Liver (tissue), 7 donors: ENCODE measurements at regions not wholly inside any gene's neighbourhood (a gene's known extent, or its start where the extent isn't known, plus 50 kb on each side); places are given as distances from the start of the nearest gene placed in this dataset.

Experiments used
- DNase-seq: peaks from one replicate; pipeline ENCODE4 v3.0.0-alpha.2; 2017; ENCODE audit warnings: low spot score
- H3K27ac ChIP-seq, 2 donors: one replicate each; pipeline ENCODE4 v1.7.0; 2013; ENCODE audit warnings: inconsistent platforms in 2 of 2, low read length in 2 of 2, control low read depth in 1 of 2, low read depth in 1 of 2, mild to moderate bottlenecking in 1 of 2
- H3K27me3 ChIP-seq, 4 donors: one replicate each; pipeline versions ENCODE4 v1.6.1 to v1.7.0; 2013; ENCODE audit warnings: low read length in 3 of 4, inconsistent platforms in 1 of 4, mild to moderate bottlenecking in 1 of 4, moderate library complexity in 1 of 4; ENCODE audit not compliant: control insufficient read depth in 4 of 4, insufficient read depth in 4 of 4
- H3K36me3 ChIP-seq, 4 donors: one replicate each; pipeline versions ENCODE4 v1.6.1 to v1.7.0; 2013; ENCODE audit warnings: low read length in 3 of 4, mild to moderate bottlenecking in 3 of 4, low read depth in 1 of 4, moderate library complexity in 1 of 4; ENCODE audit not compliant: control insufficient read depth in 4 of 4, insufficient read depth in 3 of 4
- H3K4me1 ChIP-seq, 4 donors: one replicate each; pipeline versions ENCODE4 v1.6.1 to v1.7.0; 2013; ENCODE audit warnings: low read length in 3 of 4, mild to moderate bottlenecking in 3 of 4, moderate library complexity in 1 of 4; ENCODE audit not compliant: control insufficient read depth in 4 of 4, insufficient read depth in 4 of 4
- H3K4me3 ChIP-seq, 3 donors: one replicate each; pipeline versions ENCODE4 v1.6.1 to v1.7.0; 2013; ENCODE audit warnings: low read length in 3 of 3, control low read depth in 1 of 3, low read depth in 1 of 3, mild to moderate bottlenecking in 1 of 3
- H3K9ac ChIP-seq, 2 donors: one replicate each; pipeline ENCODE4 v1.7.0; 2013; ENCODE audit warnings: low read length in 2 of 2, mild to moderate bottlenecking in 2 of 2, moderate library complexity in 2 of 2, control low read depth in 1 of 2, low read depth in 1 of 2
- H3K9me3 ChIP-seq, 4 donors: one replicate each; pipeline versions ENCODE4 v1.6.1 to v1.7.0; 2013; ENCODE audit warnings: low read length in 3 of 4; ENCODE audit not compliant: control insufficient read depth in 4 of 4
- FOXA2 ChIP-seq: IDR thresholded peaks from 2 replicates; pipeline ENCODE4 v1.6.1; 2016; ENCODE audit warnings: antibody characterized with exemption
- GABPA ChIP-seq, 2 donors: IDR thresholded peaks in 1 of 2; conservative IDR thresholded peaks in 1 of 2; 2 replicates each; pipeline ENCODE4 v1.6.1; 2016; ENCODE audit warnings: antibody characterized with exemption in 2 of 2, mild to moderate bottlenecking in 1 of 2, moderate library complexity in 1 of 2
- HNF4A ChIP-seq, 2 donors: conservative IDR thresholded peaks; 2 replicates each; pipeline ENCODE4 v1.6.1; 2016; ENCODE audit warnings: antibody characterized with exemption in 2 of 2, mild to moderate bottlenecking in 2 of 2
- HNF4G ChIP-seq: IDR thresholded peaks from 2 replicates; pipeline ENCODE4 v1.6.1; 2016; ENCODE audit warnings: antibody characterized with exemption
- JUND ChIP-seq, 2 donors: IDR thresholded peaks; 2 replicates each; pipeline ENCODE4 v1.6.1; 2016; ENCODE audit warnings: antibody characterized with exemption in 2 of 2
- NR2F2 ChIP-seq: IDR thresholded peaks from 2 replicates; pipeline ENCODE4 v1.6.1; 2016; ENCODE audit warnings: antibody characterized with exemption
- RAD21 ChIP-seq, 2 donors: IDR thresholded peaks; 2 replicates each; pipeline ENCODE4 v1.6.1; 2016; ENCODE audit warnings: antibody characterized with exemption in 2 of 2, mild to moderate bottlenecking in 2 of 2
- RXRA ChIP-seq, 2 donors: IDR thresholded peaks; 2 replicates each; pipeline ENCODE4 v1.6.1; 2017 to 2018; ENCODE audit warnings: antibody characterized with exemption in 2 of 2, mild to moderate bottlenecking in 1 of 2
- SP1 ChIP-seq: IDR thresholded peaks from 2 replicates; pipeline ENCODE4 v1.6.1; 2018; ENCODE audit warnings: antibody characterized with exemption, mild to moderate bottlenecking
- TAF1 ChIP-seq: conservative IDR thresholded peaks from 2 replicates; pipeline ENCODE4 v1.6.1; 2016; ENCODE audit warnings: antibody characterized with exemption, mild to moderate bottlenecking
- YY1 ChIP-seq: IDR thresholded peaks from 2 replicates; pipeline ENCODE4 v1.6.1; 2016; ENCODE audit warnings: antibody characterized with exemption, mild to moderate bottlenecking
- WGBS: extraction: QIAGEN DNeasy Blood & Tissue Kit; methylation state at CpG from one replicate; pipeline ENCODE4 v1.1.7; 2013; 5-methylcytosine and 5-hydroxymethylcytosine counted together
- TF ChIP-seq, protein P1 (sequence below): IDR thresholded peaks from 2 replicates; pipeline ENCODE4 v1.6.1; 2016; ENCODE audit warnings: antibody characterized with exemption, mild to moderate bottlenecking
- TF ChIP-seq, protein P2 (sequence below): IDR thresholded peaks from 2 replicates; pipeline ENCODE4 v1.6.1; 2016; ENCODE audit warnings: antibody characterized with exemption
- TF ChIP-seq, protein P3 (sequence below): IDR thresholded peaks from 2 replicates; pipeline ENCODE4 v1.6.1; 2016; ENCODE audit warnings: antibody characterized with exemption
- TF ChIP-seq, protein P4 (sequence below): IDR thresholded peaks from 2 replicates; pipeline ENCODE4 v1.6.1; 2016; ENCODE audit warnings: antibody characterized with exemption
- donor health status: healthy.
- donor health status: healthy.
- donor health status: healthy.
- donor health status: healthy.

DNA sequence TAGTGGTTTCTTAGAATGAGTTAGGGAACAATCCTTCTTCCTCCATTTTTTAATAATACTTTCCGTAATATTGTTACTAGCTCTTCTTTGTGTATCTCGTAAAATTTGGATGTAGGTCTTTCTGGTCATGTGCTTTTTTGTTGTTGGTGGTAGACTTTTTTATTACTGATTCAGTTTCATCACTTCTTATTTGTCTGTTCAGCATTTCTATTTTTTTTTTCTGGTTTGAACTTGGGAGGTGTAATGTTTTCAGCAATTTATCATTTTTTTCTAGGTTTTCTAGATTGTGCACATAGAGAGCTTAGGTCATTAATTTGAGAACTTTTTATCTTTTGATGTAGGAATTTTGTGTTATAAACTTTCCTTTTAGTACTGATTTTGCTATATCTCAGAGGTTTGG is 1299.9 kb downstream of the FSCB start:
- DNase-seq = no peak
- no peak overlapping the region for H3K27ac ChIP-seq
- H3K4me1 ChIP-seq = no peaks in the 10 kb centered on the region
- TF ChIP-seq, protein P1, sequence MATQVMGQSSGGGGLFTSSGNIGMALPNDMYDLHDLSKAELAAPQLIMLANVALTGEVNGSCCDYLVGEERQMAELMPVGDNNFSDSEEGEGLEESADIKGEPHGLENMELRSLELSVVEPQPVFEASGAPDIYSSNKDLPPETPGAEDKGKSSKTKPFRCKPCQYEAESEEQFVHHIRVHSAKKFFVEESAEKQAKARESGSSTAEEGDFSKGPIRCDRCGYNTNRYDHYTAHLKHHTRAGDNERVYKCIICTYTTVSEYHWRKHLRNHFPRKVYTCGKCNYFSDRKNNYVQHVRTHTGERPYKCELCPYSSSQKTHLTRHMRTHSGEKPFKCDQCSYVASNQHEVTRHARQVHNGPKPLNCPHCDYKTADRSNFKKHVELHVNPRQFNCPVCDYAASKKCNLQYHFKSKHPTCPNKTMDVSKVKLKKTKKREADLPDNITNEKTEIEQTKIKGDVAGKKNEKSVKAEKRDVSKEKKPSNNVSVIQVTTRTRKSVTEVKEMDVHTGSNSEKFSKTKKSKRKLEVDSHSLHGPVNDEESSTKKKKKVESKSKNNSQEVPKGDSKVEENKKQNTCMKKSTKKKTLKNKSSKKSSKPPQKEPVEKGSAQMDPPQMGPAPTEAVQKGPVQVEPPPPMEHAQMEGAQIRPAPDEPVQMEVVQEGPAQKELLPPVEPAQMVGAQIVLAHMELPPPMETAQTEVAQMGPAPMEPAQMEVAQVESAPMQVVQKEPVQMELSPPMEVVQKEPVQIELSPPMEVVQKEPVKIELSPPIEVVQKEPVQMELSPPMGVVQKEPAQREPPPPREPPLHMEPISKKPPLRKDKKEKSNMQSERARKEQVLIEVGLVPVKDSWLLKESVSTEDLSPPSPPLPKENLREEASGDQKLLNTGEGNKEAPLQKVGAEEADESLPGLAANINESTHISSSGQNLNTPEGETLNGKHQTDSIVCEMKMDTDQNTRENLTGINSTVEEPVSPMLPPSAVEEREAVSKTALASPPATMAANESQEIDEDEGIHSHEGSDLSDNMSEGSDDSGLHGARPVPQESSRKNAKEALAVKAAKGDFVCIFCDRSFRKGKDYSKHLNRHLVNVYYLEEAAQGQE = no peak
- TF ChIP-seq RAD21 (IDR thresholded peaks at IDR 0.05) = no peak
- TF ChIP-seq, protein P2, sequence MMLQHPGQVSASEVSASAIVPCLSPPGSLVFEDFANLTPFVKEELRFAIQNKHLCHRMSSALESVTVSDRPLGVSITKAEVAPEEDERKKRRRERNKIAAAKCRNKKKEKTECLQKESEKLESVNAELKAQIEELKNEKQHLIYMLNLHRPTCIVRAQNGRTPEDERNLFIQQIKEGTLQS = no peak
- TF ChIP-seq, protein P3, sequence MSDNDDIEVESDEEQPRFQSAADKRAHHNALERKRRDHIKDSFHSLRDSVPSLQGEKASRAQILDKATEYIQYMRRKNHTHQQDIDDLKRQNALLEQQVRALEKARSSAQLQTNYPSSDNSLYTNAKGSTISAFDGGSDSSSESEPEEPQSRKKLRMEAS = no peak
- TF ChIP-seq TAF1 = no peak
- TF ChIP-seq FOXA2 = no peak
- TF ChIP-seq HNF4A (conservative IDR thresholded peaks at IDR 0.05) = no peak
- TF ChIP-seq RXRA (IDR thresholded peaks at IDR 0.05) = no peak
- TF ChIP-seq, protein P4, sequence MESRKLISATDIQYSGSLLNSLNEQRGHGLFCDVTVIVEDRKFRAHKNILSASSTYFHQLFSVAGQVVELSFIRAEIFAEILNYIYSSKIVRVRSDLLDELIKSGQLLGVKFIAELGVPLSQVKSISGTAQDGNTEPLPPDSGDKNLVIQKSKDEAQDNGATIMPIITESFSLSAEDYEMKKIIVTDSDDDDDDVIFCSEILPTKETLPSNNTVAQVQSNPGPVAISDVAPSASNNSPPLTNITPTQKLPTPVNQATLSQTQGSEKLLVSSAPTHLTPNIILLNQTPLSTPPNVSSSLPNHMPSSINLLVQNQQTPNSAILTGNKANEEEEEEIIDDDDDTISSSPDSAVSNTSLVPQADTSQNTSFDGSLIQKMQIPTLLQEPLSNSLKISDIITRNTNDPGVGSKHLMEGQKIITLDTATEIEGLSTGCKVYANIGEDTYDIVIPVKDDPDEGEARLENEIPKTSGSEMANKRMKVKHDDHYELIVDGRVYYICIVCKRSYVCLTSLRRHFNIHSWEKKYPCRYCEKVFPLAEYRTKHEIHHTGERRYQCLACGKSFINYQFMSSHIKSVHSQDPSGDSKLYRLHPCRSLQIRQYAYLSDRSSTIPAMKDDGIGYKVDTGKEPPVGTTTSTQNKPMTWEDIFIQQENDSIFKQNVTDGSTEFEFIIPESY = no peak
- no peaks in the 10 kb centered on the region for H3K9me3 ChIP-seq
- no peaks in the 10 kb centered on the region for H3K27me3 ChIP-seq
- no peak overlapping the region for H3K9ac ChIP-seq
- no peaks in the 10 kb centered on the region for H3K36me3 ChIP-seq
- no peak overlapping the region for H3K4me3 ChIP-seq
- WGBS = 82% methylated on average over 2 of the region's 2 CpGs

DNA sequence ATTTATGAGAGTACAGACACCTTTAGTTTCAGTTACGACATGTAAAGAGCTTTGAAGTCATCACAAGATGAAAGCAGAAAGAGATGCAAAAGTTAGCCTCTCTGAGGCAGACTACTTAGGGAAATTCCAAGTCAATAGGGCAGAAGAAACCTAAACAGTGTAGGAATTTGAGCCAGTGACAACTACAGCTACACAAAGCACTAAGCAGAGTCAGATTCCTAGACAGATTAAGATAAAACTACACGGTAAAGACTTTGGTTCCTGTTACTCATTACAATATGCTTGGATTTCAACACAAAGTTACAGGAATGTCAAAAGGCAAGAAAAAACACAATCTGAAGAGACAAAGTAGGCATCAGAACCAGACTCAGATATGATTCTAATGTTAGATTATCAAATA is 1302.3 kb downstream of the FSCB start:
- TF ChIP-seq TAF1 (no peak), SP1 (no peak), FOXA2 (no peak), YY1 (no peak), JUND (IDR thresholded peaks at IDR 0.05) (no peak), HNF4G (no peak), NR2F2 (no peak), GABPA (IDR thresholded peaks at IDR 0.05 in 1 of 2, conservative IDR thresholded peaks at IDR 0.05 in 1 of 2) (no peak), RAD21 (IDR thresholded peaks at IDR 0.05) (no peak), RXRA (IDR thresholded peaks at IDR 0.05) (no peak)
- TF ChIP-seq, protein P2 = no peak
- TF ChIP-seq, protein P3 = no peak
- TF ChIP-seq, protein P4 = no peak
- TF ChIP-seq, protein P1 = no peak
- Histone ChIP-seq H3K36me3 (no peaks in the 10 kb centered on the region), H3K27me3 (no peaks in the 10 kb centered on the region), H3K4me3 (no peak overlapping the region), H3K4me1 (no peaks in the 10 kb centered on the region), H3K9ac (no peak overlapping the region), H3K9me3 (no peaks in the 10 kb centered on the region), H3K27ac (no peak overlapping the region)
- no peak for DNase-seq
- WGBS = 58% methylated on average over 2 of the region's 2 CpGs
